ENCODE measurements at regions not wholly inside any gene's neighbourhood (a gene's known extent, or its start where the extent isn't known, plus 50 kb on each side); places are given as distances from the start of the nearest gene placed in this dataset.

DNA sequence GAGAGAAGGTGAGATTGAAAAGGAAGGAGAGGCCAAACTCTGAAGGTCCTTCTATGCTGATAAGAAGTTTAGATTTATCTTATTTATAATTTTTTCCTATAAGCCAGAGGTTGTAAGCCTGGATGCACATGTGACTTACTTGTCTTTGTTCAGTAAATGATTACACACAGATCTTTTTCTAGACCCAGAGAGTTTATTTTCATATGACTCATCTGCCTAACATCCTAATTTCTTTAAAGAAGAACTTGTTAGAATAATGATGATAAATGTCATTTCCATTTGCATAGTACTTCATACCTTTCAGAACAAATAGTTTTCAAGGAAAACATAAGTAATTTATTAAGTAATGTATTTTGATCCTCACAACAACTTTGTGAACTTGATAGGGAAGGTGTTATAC, 434.8 kb upstream of the DPH6 start:
- no peak for DNase-seq (ENCODE audit: extremely low read depth, insufficient read length)
- Histone ChIP-seq H3K27me3 (replicated peaks; ENCODE audit: control insufficient read depth, insufficient read depth, low read length) (no peaks in the 10 kb centered on the region), H3K4me3 (replicated peaks; ENCODE audit: low read depth, low read length) (no peak overlapping the region), H3K36me3 (ENCODE audit: control insufficient read depth, insufficient read depth, low read length) (no peaks in the 10 kb centered on the region)
- TF ChIP-seq CTCF (IDR thresholded peaks at IDR 0.05; ENCODE audit: insufficient read depth, low read length, poor library complexity, severe bottlenecking): no peak

DNA sequence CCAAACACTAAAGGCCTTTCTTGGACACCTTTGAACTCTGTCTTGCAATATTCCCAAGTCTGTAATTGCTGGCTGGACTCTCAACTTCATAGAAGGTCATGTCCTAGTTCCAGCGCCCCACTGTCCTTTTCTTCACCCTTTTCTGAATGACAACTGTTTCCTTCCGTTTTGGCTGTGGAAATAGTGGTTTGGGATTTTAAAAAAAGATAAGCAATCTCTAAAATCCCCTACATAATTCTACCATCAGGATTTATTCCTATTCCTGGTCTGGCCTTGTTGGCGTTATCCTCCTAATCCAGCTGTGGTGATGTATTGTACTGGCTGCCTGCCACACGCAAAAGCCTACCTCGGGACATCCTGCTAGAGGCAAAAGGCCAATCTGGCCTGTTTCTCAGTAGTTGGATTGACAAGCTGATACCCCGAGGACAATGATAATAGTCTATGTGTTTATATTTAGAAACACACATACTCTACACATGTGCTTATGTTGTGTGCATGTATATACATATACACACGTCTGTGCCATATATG, 440.3 kb upstream of the DPH6 start:
- no peak for DNase-seq (ENCODE audit: extremely low read depth, insufficient read length)
- TF ChIP-seq CTCF (IDR thresholded peaks at IDR 0.05; ENCODE audit: insufficient read depth, low read length, poor library complexity, severe bottlenecking): no peak
- Histone ChIP-seq H3K4me3 (replicated peaks; ENCODE audit: low read depth, low read length) (no peak overlapping the region), H3K36me3 (ENCODE audit: control insufficient read depth, insufficient read depth, low read length) (no peaks in the 10 kb centered on the region), H3K27me3 (replicated peaks; ENCODE audit: control insufficient read depth, insufficient read depth, low read length) (no peaks in the 10 kb centered on the region)

DNA sequence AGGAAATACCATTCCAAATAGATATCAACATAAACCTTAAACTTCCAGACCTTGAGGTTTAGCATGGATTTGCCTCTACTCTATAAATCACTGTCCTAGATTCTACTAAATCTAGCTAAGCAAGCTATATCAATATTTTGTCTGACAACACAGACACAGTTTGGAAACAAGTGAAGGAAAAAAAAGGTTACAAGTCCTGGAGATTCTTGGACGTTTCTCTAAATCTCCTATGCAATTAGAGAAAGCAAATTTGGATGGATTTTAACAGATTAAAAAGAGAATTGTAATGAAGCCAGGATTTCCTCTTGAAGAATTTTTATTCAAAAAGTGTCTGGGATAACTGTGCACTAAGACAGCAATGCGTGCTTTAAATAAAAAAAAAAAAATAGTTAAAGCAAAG, 441.1 kb upstream of the DPH6 start:
- TF ChIP-seq CTCF (IDR thresholded peaks at IDR 0.05; ENCODE audit: insufficient read depth, low read length, poor library complexity, severe bottlenecking): no peak
- no peak overlapping the region for H3K4me3 ChIP-seq (replicated peaks; ENCODE audit: low read depth, low read length)
- no peaks in the 10 kb centered on the region for H3K36me3 ChIP-seq (ENCODE audit: control insufficient read depth, insufficient read depth, low read length)
- DNase-seq (ENCODE audit: extremely low read depth, insufficient read length): no peak
- no peaks in the 10 kb centered on the region for H3K27me3 ChIP-seq (replicated peaks; ENCODE audit: control insufficient read depth, insufficient read depth, low read length)

DNA sequence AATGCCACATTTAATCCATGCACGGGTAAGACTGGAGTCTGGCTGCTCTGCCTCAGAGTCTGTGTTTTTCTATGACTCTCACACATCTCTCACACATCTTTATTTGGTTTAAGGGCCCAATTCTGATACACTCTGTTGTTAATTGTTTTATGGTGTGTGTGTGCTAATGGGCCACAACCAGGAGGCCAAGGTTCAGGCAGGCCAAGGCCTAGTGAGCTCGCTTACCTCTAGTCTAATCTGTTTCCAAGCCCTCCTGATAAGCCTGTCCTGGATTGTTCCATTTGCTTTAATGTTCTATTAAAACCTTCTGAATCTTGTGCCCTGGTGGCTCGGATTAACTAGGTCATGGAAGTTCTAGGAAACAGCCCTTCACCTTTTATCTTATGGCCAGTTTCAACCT, 445.4 kb upstream of the DPH6 start:
- Histone ChIP-seq H3K36me3 (ENCODE audit: control insufficient read depth, insufficient read depth, low read length) (no peaks in the 10 kb centered on the region), H3K27me3 (replicated peaks; ENCODE audit: control insufficient read depth, insufficient read depth, low read length) (no peaks in the 10 kb centered on the region), H3K4me3 (replicated peaks; ENCODE audit: low read depth, low read length) (no peak overlapping the region)
- no peak for TF ChIP-seq CTCF (IDR thresholded peaks at IDR 0.05; ENCODE audit: insufficient read depth, low read length, poor library complexity, severe bottlenecking)
- DNase-seq (ENCODE audit: extremely low read depth, insufficient read length): no peak

DNA sequence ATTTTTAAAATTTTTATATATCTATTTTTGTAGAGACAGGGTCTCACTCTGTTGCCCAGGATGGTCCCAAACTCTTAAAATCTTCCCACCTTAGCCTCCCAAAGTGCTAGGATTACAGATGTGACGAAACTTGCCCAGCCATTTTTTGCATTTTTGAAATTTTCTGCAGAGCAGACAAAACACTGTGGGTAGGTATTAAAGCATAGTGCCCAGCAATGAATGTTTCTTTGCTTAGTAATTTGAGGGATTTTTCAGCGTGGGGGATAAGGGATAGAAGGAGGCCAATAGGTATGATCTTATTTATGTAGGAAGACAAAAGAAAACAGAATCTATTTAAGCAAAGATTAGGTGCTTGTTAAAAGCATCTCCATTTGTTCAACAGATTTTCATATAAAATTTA, 446.8 kb upstream of the DPH6 start:
- no peak for DNase-seq (ENCODE audit: extremely low read depth, insufficient read length)
- Histone ChIP-seq H3K36me3 (ENCODE audit: control insufficient read depth, insufficient read depth, low read length) (no peaks in the 10 kb centered on the region), H3K4me3 (replicated peaks; ENCODE audit: low read depth, low read length) (no peak overlapping the region), H3K27me3 (replicated peaks; ENCODE audit: control insufficient read depth, insufficient read depth, low read length) (no peaks in the 10 kb centered on the region)
- TF ChIP-seq CTCF (IDR thresholded peaks at IDR 0.05; ENCODE audit: insufficient read depth, low read length, poor library complexity, severe bottlenecking): no peak

- H3K36me3 ChIP-seq (ENCODE audit: control insufficient read depth, insufficient read depth, low read length): no peaks in the 10 kb centered on the region
- no peak overlapping the region for H3K4me3 ChIP-seq (replicated peaks; ENCODE audit: low read depth, low read length)
- no peak for TF ChIP-seq CTCF (IDR thresholded peaks at IDR 0.05; ENCODE audit: insufficient read depth, low read length, poor library complexity, severe bottlenecking)
- no peaks in the 10 kb centered on the region for H3K27me3 ChIP-seq (replicated peaks; ENCODE audit: control insufficient read depth, insufficient read depth, low read length)
- no peak for DNase-seq (ENCODE audit: extremely low read depth, insufficient read length)
Observed at GRCh38 chr15:35993196-35993595, 447.2 kb upstream of the DPH6 start.
